GM18498 (cell line): ENCODE measurements at regions not wholly inside any gene's neighbourhood (a gene's known extent, or its start where the extent isn't known, plus 50 kb on each side); places are given as distances from the start of the nearest gene placed in this dataset.
A peak's percentile ranks its signal among the peaks of the same experiment; 100 is the strongest.
"Not testable (repeated sequence)": the region's sequence is repeated elsewhere in the genome, so short reads cannot be mapped to it uniquely, and the experiment has no call there.

Experiments
- ATAC-seq: cut with Tn5 transposase; IDR thresholded peaks from one replicate; pipeline ENCODE4 v1.9.1; 2021; ENCODE audit warnings: mild to moderate bottlenecking, moderate library complexity; ENCODE audit not compliant: unreplicated experiment

- ATAC-seq, result no peak
Measured at GRCh38 chr10:23643111-23643780, 204.4 kb downstream of the OTUD1 start.

- no peak for ATAC-seq
Measured at GRCh38 chr10:23648618-23649017, 209.7 kb downstream of the OTUD1 start.

- no peak for ATAC-seq
Measured at GRCh38 chr10:23656735-23657134, 217.9 kb downstream of the OTUD1 start.

- ATAC-seq, result no peak
Measured at GRCh38 chr10:23657677-23658076, 218.8 kb downstream of the OTUD1 start.

GRCh38 chr10:23671866-23672265 lies 233.0 kb downstream of the OTUD1 start:
- ATAC-seq, result not testable (repeated sequence)

- ATAC-seq, result no peak
Measured at GRCh38 chr10:23675585-23675984, 236.7 kb downstream of the OTUD1 start.

GRCh38 chr10:23676296-23676695 lies 237.4 kb downstream of the OTUD1 start:
- no peak for ATAC-seq

- no peak for ATAC-seq
Measured at GRCh38 chr10:23686722-23687121, 247.8 kb downstream of the OTUD1 start.

- no peak for ATAC-seq
Measured at GRCh38 chr10:23692736-23693135, 253.9 kb downstream of the OTUD1 start.

- no peak for ATAC-seq
Measured at GRCh38 chr10:23693501-23693901, 254.6 kb downstream of the OTUD1 start.

- ATAC-seq, result no peak
Measured at GRCh38 chr10:23693925-23694324, 255.1 kb downstream of the OTUD1 start.

- ATAC-seq, result no peak
Measured at GRCh38 chr10:23694446-23694920, 255.6 kb downstream of the OTUD1 start.

- ATAC-seq, result no peak
Measured at GRCh38 chr10:23694921-23695824, 256.3 kb downstream of the OTUD1 start.

- no peak for ATAC-seq
Measured at GRCh38 chr10:23695825-23696420, 257.0 kb downstream of the OTUD1 start.

- ATAC-seq, result no peak
Measured at GRCh38 chr10:23696476-23696875, 257.6 kb downstream of the OTUD1 start.

GRCh38 chr10:23702977-23703414 lies 264.1 kb downstream of the OTUD1 start:
- peak; percentile 97 for ATAC-seq

GRCh38 chr10:23715363-23715762 lies 276.5 kb downstream of the OTUD1 start:
- no peak for ATAC-seq

GRCh38 chr10:23717913-23718312 lies 279.0 kb downstream of the OTUD1 start:
- no peak for ATAC-seq

GRCh38 chr10:23718946-23719345 lies 280.1 kb downstream of the OTUD1 start:
- no peak for ATAC-seq

GRCh38 chr10:23723796-23724195 lies 284.9 kb downstream of the OTUD1 start:
- ATAC-seq, result no peak

- no peak for ATAC-seq
Measured at GRCh38 chr10:23725548-23725947, 286.7 kb downstream of the OTUD1 start.

GRCh38 chr10:23742368-23742767 lies 303.5 kb downstream of the OTUD1 start:
- ATAC-seq, result peak; percentile 96
